Neural cell (in vitro differentiated cells): ENCODE measurements at regions not wholly inside any gene's neighbourhood (a gene's known extent, or its start where the extent isn't known, plus 50 kb on each side); places are given as distances from the start of the nearest gene placed in this dataset.

ENCODE experiments used
- H2AFZ ChIP-seq: fragments of 200-600, 300-800 bp; sonication (generic), shearing (Covaris generic); 2 replicates; pipeline ENCODE4 v1.6.0; 2014; ENCODE audit warnings: low read depth, mild to moderate bottlenecking, antibody characterized with exemption, low read length, moderate library complexity
- H3F3A ChIP-seq: fragments of 200-600 bp; shearing (Covaris generic); 2 replicates; pipeline ENCODE4 v1.6.1; 2016; ENCODE audit warnings: mild to moderate bottlenecking, moderate library complexity, mixed read lengths, antibody characterized with exemption, low read length; ENCODE audit not compliant: insufficient read depth, poor library complexity, severe bottlenecking
- H3K27ac ChIP-seq: fragments of 200-600, 300-800 bp; sonication (generic), shearing (Covaris generic); 2 replicates; pipeline ENCODE4 v1.5.1; 2014; ENCODE audit warnings: mild to moderate bottlenecking, low read length, moderate library complexity
- H3K27me3 ChIP-seq: fragments of 300-800, 200-600 bp; sonication (generic), shearing (Covaris generic); 2 replicates; pipeline ENCODE4 v1.6.0; 2014; ENCODE audit warnings: mild to moderate bottlenecking, low read depth, low read length, moderate library complexity; ENCODE audit not compliant: insufficient read depth
- H3K36me3 ChIP-seq: fragments of 300-800, 200-600 bp; sonication (generic), shearing (Covaris generic); 2 replicates; pipeline ENCODE4 v1.5.1; 2014; ENCODE audit warnings: mild to moderate bottlenecking, antibody characterized with exemption, low read length, moderate library complexity; ENCODE audit not compliant: insufficient read depth
- H3K4me2 ChIP-seq: fragments of 300-800, 200-600 bp; sonication (generic), shearing (Covaris generic); 2 replicates; pipeline ENCODE4 v1.6.0; 2014; ENCODE audit warnings: mild to moderate bottlenecking, low read length
- H3K4me3 ChIP-seq: fragments of 300-800, 200-600 bp; sonication (generic), shearing (Covaris generic); 2 replicates; pipeline ENCODE4 v1.5.1; 2014; ENCODE audit warnings: mild to moderate bottlenecking, low read length, moderate library complexity
- H3K79me2 ChIP-seq: fragments of 200-600 bp; shearing (Covaris generic); replicated peaks from 2 replicates; pipeline ENCODE4 v1.6.0; 2014; ENCODE audit warnings: mild to moderate bottlenecking, low read length, moderate library complexity; ENCODE audit not compliant: insufficient read depth
- H3K9ac ChIP-seq: fragments of 300-800, 200-600 bp; sonication (generic), shearing (Covaris generic); 2 replicates; pipeline ENCODE4 v1.6.1; 2016; ENCODE audit warnings: mild to moderate bottlenecking, low read length, mixed read lengths
- H3K9me2 ChIP-seq: fragments of 200-600 bp; shearing (Covaris generic); 2 replicates; pipeline ENCODE4 v1.6.1; 2016; ENCODE audit warnings: mild to moderate bottlenecking, low read length, mixed read lengths; ENCODE audit not compliant: insufficient read depth
- H3K9me3 ChIP-seq: fragments of 200-600, 300-800 bp; sonication (generic), shearing (Covaris generic); 2 replicates; pipeline ENCODE4 v1.6.1; 2016; ENCODE audit warnings: mild to moderate bottlenecking, mixed run types, low read length, moderate library complexity, mixed read lengths
- H4K20me1 ChIP-seq: fragments of 200-600 bp; shearing (Covaris generic); 2 replicates; pipeline ENCODE4 v1.6.1; 2016; ENCODE audit warnings: mild to moderate bottlenecking, mixed run types; ENCODE audit not compliant: insufficient read depth
- CTCF ChIP-seq: fragments of 450-650 bp; IDR thresholded peaks from 2 replicates; pipeline ENCODE4 v1.5.1; 2014; ENCODE audit warnings: antibody characterized with exemption, mild to moderate bottlenecking, moderate library complexity; ENCODE audit not compliant: poor library complexity, severe bottlenecking
- EP300 ChIP-seq: fragments of 450-650 bp; conservative IDR thresholded peaks from 2 replicates; pipeline ENCODE4 v1.6.1; 2014; ENCODE audit warnings: antibody characterized with exemption, mild to moderate bottlenecking, moderate library complexity; ENCODE audit not compliant: poor library complexity, severe bottlenecking
- EZH2 ChIP-seq: fragments of 200-600, 300-800 bp; shearing (Covaris generic), sonication (generic); IDR thresholded peaks from 2 replicates; pipeline ENCODE4 v1.6.1; 2014; ENCODE audit warnings: antibody characterized with exemption, low read length, borderline replicate concordance, mild to moderate bottlenecking; ENCODE audit not compliant: insufficient read depth, poor library complexity, severe bottlenecking
- MXI1 ChIP-seq: fragments of 450-650 bp; conservative IDR thresholded peaks from 2 replicates; pipeline ENCODE4 v1.6.1; 2014; ENCODE audit warnings: antibody characterized with exemption, mild to moderate bottlenecking; ENCODE audit not compliant: poor library complexity, severe bottlenecking
- POLR2AphosphoS5 ChIP-seq: IDR thresholded peaks from 2 replicates; pipeline ENCODE4 v1.6.1; 2012
- RAD21 ChIP-seq: fragments of 450-650 bp; conservative IDR thresholded peaks from 2 replicates; pipeline ENCODE4 v1.6.1; 2014; ENCODE audit warnings: antibody characterized with exemption, mild to moderate bottlenecking, moderate library complexity
- REST ChIP-seq: IDR thresholded peaks from 2 replicates; pipeline ENCODE4 v1.6.1; 2012; ENCODE audit warnings: borderline replicate concordance
- SMC3 ChIP-seq: fragments of 450-650 bp; conservative IDR thresholded peaks from 2 replicates; pipeline ENCODE4 v1.6.1; 2014; ENCODE audit warnings: antibody characterized with exemption, mild to moderate bottlenecking, moderate library complexity; ENCODE audit not compliant: poor library complexity
- TAF1 ChIP-seq: IDR thresholded peaks from 2 replicates; pipeline ENCODE4 v1.6.1; 2012; ENCODE audit warnings: low read depth

GRCh38 chr15:96564546-96564945 lies 234.0 kb downstream of the NR2F2 start:
- no peak overlapping the region for H3K4me3 ChIP-seq
- no peaks in the 10 kb centered on the region for H4K20me1 ChIP-seq
- H3F3A ChIP-seq, result no peaks in the 10 kb centered on the region
- H3K27me3 ChIP-seq, result no peaks in the 10 kb centered on the region
- no peak overlapping the region for H2AFZ ChIP-seq
- no peaks in the 10 kb centered on the region for H3K36me3 ChIP-seq
- H3K9ac ChIP-seq, result no peak overlapping the region
- H3K27ac ChIP-seq, result no peak overlapping the region
- no peaks in the 10 kb centered on the region for H3K9me3 ChIP-seq
- TF ChIP-seq EZH2 (no peak), RAD21 (no peak), TAF1 (no peak), SMC3 (no peak), EP300 (no peak), REST (no peak), CTCF (no peak), POLR2AphosphoS5 (no peak), MXI1 (no peak)
- no peaks in the 10 kb centered on the region for H3K79me2 ChIP-seq
- H3K9me2 ChIP-seq, result no peaks in the 10 kb centered on the region
- no peak overlapping the region for H3K4me2 ChIP-seq

DNA sequence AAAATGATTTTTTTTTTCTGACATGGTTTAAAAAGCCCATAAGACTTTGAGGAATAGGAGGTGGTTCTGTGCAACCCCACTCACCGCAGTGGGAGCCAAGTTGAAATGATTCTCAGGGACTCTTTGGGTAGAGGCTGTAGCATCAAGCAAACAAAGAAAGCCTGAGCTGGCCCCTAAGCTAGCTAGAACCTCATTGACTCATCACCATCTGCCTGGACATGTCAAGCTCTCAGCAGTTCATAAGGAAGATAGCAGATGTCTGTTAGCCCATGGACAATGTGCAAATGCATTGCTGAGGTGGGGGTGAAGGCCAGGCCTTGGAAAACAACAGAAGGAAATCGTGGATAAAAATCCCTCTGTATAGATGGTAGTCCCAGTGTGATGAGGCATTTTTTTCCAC lies 234.8 kb downstream of the NR2F2 start:
- no peak overlapping the region for H3K4me3 ChIP-seq
- no peaks in the 10 kb centered on the region for H4K20me1 ChIP-seq
- no peaks in the 10 kb centered on the region for H3K79me2 ChIP-seq
- H3K27ac ChIP-seq, result no peak overlapping the region
- no peak overlapping the region for H3K9ac ChIP-seq
- no peak for TF ChIP-seq TAF1
- no peak for TF ChIP-seq MXI1
- TF ChIP-seq CTCF, result no peak
- TF ChIP-seq REST, result no peak
- no peak for TF ChIP-seq POLR2AphosphoS5
- TF ChIP-seq EZH2, result no peak
- no peak for TF ChIP-seq SMC3
- no peak for TF ChIP-seq RAD21
- TF ChIP-seq EP300, result no peak
- H3K4me2 ChIP-seq, result no peak overlapping the region
- no peaks in the 10 kb centered on the region for H3K9me2 ChIP-seq
- no peak overlapping the region for H2AFZ ChIP-seq
- H3F3A ChIP-seq, result no peaks in the 10 kb centered on the region
- H3K9me3 ChIP-seq, result no peaks in the 10 kb centered on the region
- H3K36me3 ChIP-seq, result no peaks in the 10 kb centered on the region
- no peaks in the 10 kb centered on the region for H3K27me3 ChIP-seq
